ENCODE measurements at regions not wholly inside any gene's neighbourhood (a gene's known extent, or its start where the extent isn't known, plus 50 kb on each side); places are given as distances from the start of the nearest gene placed in this dataset.

- DNase-seq (ENCODE audit: insufficient read length), result no peak
- no peak for FAIRE-seq
- TF ChIP-seq POLR2A (IDR thresholded peaks at IDR 0.05; ENCODE audit: low read depth, low read length) (no peak), TAF1 (IDR thresholded peaks at IDR 0.05; ENCODE audit: borderline replicate concordance, low read depth, low read length) (no peak), POLR2AphosphoS5 (IDR thresholded peaks at IDR 0.05; ENCODE audit: low read depth, low read length) (no peak)
These were observed 535.4 kb downstream of the ANKRD7 start for GRCh38 chr7:118759921-118760320.

DNA sequence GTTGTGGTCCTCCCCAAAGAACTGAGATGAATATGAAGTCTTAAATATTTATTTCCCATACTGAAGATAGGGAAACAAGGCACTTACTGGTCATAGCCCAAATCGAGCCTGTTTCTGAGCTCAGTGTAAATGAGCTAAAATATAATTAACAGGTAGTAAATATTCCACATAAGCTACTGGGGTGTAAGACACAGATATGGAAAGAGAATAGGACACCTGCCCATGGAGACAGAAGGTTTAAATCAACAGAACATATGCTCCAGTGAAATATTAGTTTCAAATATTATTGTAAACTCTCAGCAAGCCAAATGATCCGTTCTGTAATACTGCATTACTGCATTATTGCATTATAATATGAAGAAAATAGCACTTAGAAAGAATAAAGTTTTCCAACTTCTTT, 537.9 kb downstream of the ANKRD7 start:
- TF ChIP-seq POLR2AphosphoS5 (IDR thresholded peaks at IDR 0.05; ENCODE audit: low read depth, low read length) (no peak), TAF1 (IDR thresholded peaks at IDR 0.05; ENCODE audit: borderline replicate concordance, low read depth, low read length) (no peak), POLR2A (IDR thresholded peaks at IDR 0.05; ENCODE audit: low read depth, low read length) (no peak)
- DNase-seq (ENCODE audit: insufficient read length), result no peak
- no peak for FAIRE-seq

- FAIRE-seq, result no peak
- no peak for DNase-seq (ENCODE audit: insufficient read length)
- TF ChIP-seq TAF1 (IDR thresholded peaks at IDR 0.05; ENCODE audit: borderline replicate concordance, low read depth, low read length), result no peak
- no peak for TF ChIP-seq POLR2A (IDR thresholded peaks at IDR 0.05; ENCODE audit: low read depth, low read length)
- no peak for TF ChIP-seq POLR2AphosphoS5 (IDR thresholded peaks at IDR 0.05; ENCODE audit: low read depth, low read length)
These were observed 539.7 kb downstream of the ANKRD7 start for GRCh38 chr7:118764221-118764620.

GRCh38 chr7:118771672-118772071, 547.2 kb downstream of the ANKRD7 start:
- DNase-seq (ENCODE audit: insufficient read length), result no peak
- TF ChIP-seq POLR2AphosphoS5 (IDR thresholded peaks at IDR 0.05; ENCODE audit: low read depth, low read length), result no peak
- no peak for TF ChIP-seq TAF1 (IDR thresholded peaks at IDR 0.05; ENCODE audit: borderline replicate concordance, low read depth, low read length)
- TF ChIP-seq POLR2A (IDR thresholded peaks at IDR 0.05; ENCODE audit: low read depth, low read length), result no peak
- FAIRE-seq, result no peak

- FAIRE-seq, result no peak
- DNase-seq (ENCODE audit: insufficient read length), result no peak
- no peak for TF ChIP-seq POLR2AphosphoS5 (IDR thresholded peaks at IDR 0.05; ENCODE audit: low read depth, low read length)
- TF ChIP-seq POLR2A (IDR thresholded peaks at IDR 0.05; ENCODE audit: low read depth, low read length), result no peak
- no peak for TF ChIP-seq TAF1 (IDR thresholded peaks at IDR 0.05; ENCODE audit: borderline replicate concordance, low read depth, low read length)
These were observed 552.8 kb downstream of the ANKRD7 start for GRCh38 chr7:118777308-118777707.

DNA sequence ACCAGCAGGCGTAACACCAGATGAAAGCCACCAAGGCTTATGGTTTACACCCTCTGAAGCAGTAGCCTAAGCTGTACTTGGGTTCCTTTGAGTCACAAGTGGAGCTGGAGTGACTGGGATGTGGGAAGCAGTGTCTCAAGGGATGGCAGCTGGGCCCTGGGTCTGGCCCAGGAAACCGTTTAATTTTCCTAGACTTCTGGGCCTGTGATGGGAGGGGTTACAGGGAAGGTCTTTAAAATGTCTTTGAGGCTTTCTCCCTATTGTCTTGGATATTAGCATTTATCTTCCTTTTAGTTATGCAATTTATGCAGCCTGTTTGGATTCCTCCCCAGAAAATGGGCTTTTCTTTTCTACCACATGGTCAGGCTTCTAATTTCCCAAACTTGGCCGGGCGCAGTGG, 568.2 kb downstream of the ANKRD7 start:
- TF ChIP-seq TAF1 (IDR thresholded peaks at IDR 0.05; ENCODE audit: borderline replicate concordance, low read depth, low read length), result no peak
- TF ChIP-seq POLR2A (IDR thresholded peaks at IDR 0.05; ENCODE audit: low read depth, low read length), result no peak
- no peak for TF ChIP-seq POLR2AphosphoS5 (IDR thresholded peaks at IDR 0.05; ENCODE audit: low read depth, low read length)
- no peak for FAIRE-seq
- DNase-seq (ENCODE audit: insufficient read length), result no peak

- TF ChIP-seq TAF1 (IDR thresholded peaks at IDR 0.05; ENCODE audit: borderline replicate concordance, low read depth, low read length) (no peak), POLR2AphosphoS5 (IDR thresholded peaks at IDR 0.05; ENCODE audit: low read depth, low read length) (no peak), POLR2A (IDR thresholded peaks at IDR 0.05; ENCODE audit: low read depth, low read length) (no peak)
- no peak for DNase-seq (ENCODE audit: insufficient read length)
These were observed 569.1 kb downstream of the ANKRD7 start for GRCh38 chr7:118793582-118793981.

GRCh38 chr7:118794419-118794818, 569.9 kb downstream of the ANKRD7 start:
- TF ChIP-seq POLR2AphosphoS5 (IDR thresholded peaks at IDR 0.05; ENCODE audit: low read depth, low read length), result no peak
- TF ChIP-seq POLR2A (IDR thresholded peaks at IDR 0.05; ENCODE audit: low read depth, low read length), result no peak
- no peak for TF ChIP-seq TAF1 (IDR thresholded peaks at IDR 0.05; ENCODE audit: borderline replicate concordance, low read depth, low read length)
- FAIRE-seq (no peak), DNase-seq (ENCODE audit: insufficient read length) (no peak)

More at GRCh38 chr7:118793582-118793981, 569.1 kb downstream of the ANKRD7 start:
- FAIRE-seq, result no peak

DNA sequence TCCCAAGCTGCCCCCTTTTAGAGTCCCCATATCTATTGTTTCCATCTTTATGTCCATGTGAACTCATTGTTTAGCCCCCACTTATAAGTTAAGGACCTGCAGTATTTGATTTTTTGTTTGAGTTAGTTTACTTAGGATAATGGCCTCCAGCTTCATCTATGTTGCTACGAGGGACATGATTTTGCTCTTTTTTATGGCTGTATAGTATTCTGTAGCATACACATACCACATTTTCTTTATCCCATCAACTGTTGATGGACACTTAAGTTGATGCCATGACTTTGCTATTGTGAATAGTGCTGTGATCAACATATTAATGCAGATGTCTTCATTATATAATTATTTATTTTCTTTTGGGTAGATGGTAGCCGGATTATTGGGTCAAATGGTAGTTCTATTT, 576.9 kb downstream of the ANKRD7 start:
- TF ChIP-seq POLR2A (IDR thresholded peaks at IDR 0.05; ENCODE audit: low read depth, low read length) (no peak), TAF1 (IDR thresholded peaks at IDR 0.05; ENCODE audit: borderline replicate concordance, low read depth, low read length) (no peak), POLR2AphosphoS5 (IDR thresholded peaks at IDR 0.05; ENCODE audit: low read depth, low read length) (no peak)
- DNase-seq (ENCODE audit: insufficient read length), result no peak
- FAIRE-seq, result no peak

- FAIRE-seq (no peak), DNase-seq (ENCODE audit: insufficient read length) (no peak)
- no peak for TF ChIP-seq TAF1 (IDR thresholded peaks at IDR 0.05; ENCODE audit: borderline replicate concordance, low read depth, low read length)
- no peak for TF ChIP-seq POLR2A (IDR thresholded peaks at IDR 0.05; ENCODE audit: low read depth, low read length)
- no peak for TF ChIP-seq POLR2AphosphoS5 (IDR thresholded peaks at IDR 0.05; ENCODE audit: low read depth, low read length)
These were observed 578.2 kb downstream of the ANKRD7 start for GRCh38 chr7:118802726-118803125.

- TF ChIP-seq POLR2AphosphoS5 (IDR thresholded peaks at IDR 0.05; ENCODE audit: low read depth, low read length), result no peak
- TF ChIP-seq POLR2A (IDR thresholded peaks at IDR 0.05; ENCODE audit: low read depth, low read length), result no peak
- no peak for TF ChIP-seq TAF1 (IDR thresholded peaks at IDR 0.05; ENCODE audit: borderline replicate concordance, low read depth, low read length)
- no peak for FAIRE-seq
- no peak for DNase-seq (ENCODE audit: insufficient read length)
These were observed 601.7 kb downstream of the ANKRD7 start for GRCh38 chr7:118826246-118826645.

DNA sequence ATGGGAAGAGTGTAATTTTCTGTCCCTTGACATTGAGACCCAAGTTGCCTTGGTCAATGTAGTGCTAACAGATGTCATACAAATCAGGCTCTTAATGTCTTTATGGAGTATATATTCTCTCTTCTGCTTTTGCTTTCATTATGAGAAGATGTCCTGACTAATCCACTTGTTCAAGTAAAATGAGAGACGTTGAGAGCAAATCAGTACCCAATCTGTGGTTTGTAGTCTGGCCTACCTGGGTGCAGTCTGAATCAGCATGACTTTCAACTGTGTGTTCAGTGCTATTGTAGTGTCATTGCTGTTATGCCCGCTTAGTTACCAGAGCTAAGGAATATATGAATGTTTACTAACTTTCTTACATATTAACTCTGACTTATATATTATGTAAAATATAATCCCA, 612.4 kb downstream of the ANKRD7 start:
- DNase-seq (ENCODE audit: insufficient read length) (no peak), FAIRE-seq (peak; percentile 81)
- TF ChIP-seq TAF1 (IDR thresholded peaks at IDR 0.05; ENCODE audit: borderline replicate concordance, low read depth, low read length) (no peak), POLR2AphosphoS5 (IDR thresholded peaks at IDR 0.05; ENCODE audit: low read depth, low read length) (no peak), POLR2A (IDR thresholded peaks at IDR 0.05; ENCODE audit: low read depth, low read length) (no peak)

DNA sequence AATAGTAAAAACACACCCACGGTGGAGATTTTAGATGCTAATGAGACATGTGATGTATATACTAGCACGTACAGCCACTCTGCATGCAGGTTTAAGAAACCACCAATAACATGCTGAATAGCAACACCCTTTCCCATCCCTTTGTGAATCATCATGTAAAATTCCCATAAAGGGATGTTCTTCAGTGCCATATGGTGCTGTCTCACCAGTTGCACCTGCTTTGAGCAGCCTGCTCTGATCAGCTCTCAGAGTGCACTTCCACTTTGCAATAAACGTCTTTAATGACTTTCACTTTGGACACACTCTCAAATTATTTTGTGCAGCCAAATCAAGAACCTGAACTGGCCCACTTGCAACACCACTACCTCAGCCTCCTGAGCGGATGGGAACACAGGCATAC, 615.0 kb downstream of the ANKRD7 start:
- no peak for DNase-seq (ENCODE audit: insufficient read length)
- no peak for FAIRE-seq
- TF ChIP-seq POLR2A (IDR thresholded peaks at IDR 0.05; ENCODE audit: low read depth, low read length), result no peak
- no peak for TF ChIP-seq POLR2AphosphoS5 (IDR thresholded peaks at IDR 0.05; ENCODE audit: low read depth, low read length)

Measured in GM12892 (cell line).